Liver (tissue), 7 donors: ENCODE measurements at regions not wholly inside any gene's neighbourhood (a gene's known extent, or its start where the extent isn't known, plus 50 kb on each side); places are given as distances from the start of the nearest gene placed in this dataset.

ENCODE experiments used
- DNase-seq: peaks from one replicate; pipeline ENCODE4 v3.0.0-alpha.2; 2017; ENCODE audit warnings: low spot score
- H3K27ac ChIP-seq, 2 donors: one replicate each; pipeline ENCODE4 v1.7.0; 2013; ENCODE audit warnings: inconsistent platforms in 2 of 2, low read length in 2 of 2, control low read depth in 1 of 2, low read depth in 1 of 2, mild to moderate bottlenecking in 1 of 2
- H3K27me3 ChIP-seq, 4 donors: one replicate each; pipeline versions ENCODE4 v1.6.1 to v1.7.0; 2013; ENCODE audit warnings: low read length in 3 of 4, inconsistent platforms in 1 of 4, mild to moderate bottlenecking in 1 of 4, moderate library complexity in 1 of 4; ENCODE audit not compliant: control insufficient read depth in 4 of 4, insufficient read depth in 4 of 4
- H3K36me3 ChIP-seq, 4 donors: one replicate each; pipeline versions ENCODE4 v1.6.1 to v1.7.0; 2013; ENCODE audit warnings: low read length in 3 of 4, mild to moderate bottlenecking in 3 of 4, low read depth in 1 of 4, moderate library complexity in 1 of 4; ENCODE audit not compliant: control insufficient read depth in 4 of 4, insufficient read depth in 3 of 4
- H3K4me1 ChIP-seq, 4 donors: one replicate each; pipeline versions ENCODE4 v1.6.1 to v1.7.0; 2013; ENCODE audit warnings: low read length in 3 of 4, mild to moderate bottlenecking in 3 of 4, moderate library complexity in 1 of 4; ENCODE audit not compliant: control insufficient read depth in 4 of 4, insufficient read depth in 4 of 4
- H3K4me3 ChIP-seq, 3 donors: one replicate each; pipeline versions ENCODE4 v1.6.1 to v1.7.0; 2013; ENCODE audit warnings: low read length in 3 of 3, control low read depth in 1 of 3, low read depth in 1 of 3, mild to moderate bottlenecking in 1 of 3
- H3K9ac ChIP-seq, 2 donors: one replicate each; pipeline ENCODE4 v1.7.0; 2013; ENCODE audit warnings: low read length in 2 of 2, mild to moderate bottlenecking in 2 of 2, moderate library complexity in 2 of 2, control low read depth in 1 of 2, low read depth in 1 of 2
- H3K9me3 ChIP-seq, 4 donors: one replicate each; pipeline versions ENCODE4 v1.6.1 to v1.7.0; 2013; ENCODE audit warnings: low read length in 3 of 4; ENCODE audit not compliant: control insufficient read depth in 4 of 4
- EGR1 ChIP-seq, 2 donors: IDR thresholded peaks; 2 replicates each; pipeline ENCODE4 v1.6.1; 2016 to 2018; ENCODE audit warnings: antibody characterized with exemption in 2 of 2, low read depth in 2 of 2
- FOXA2 ChIP-seq: IDR thresholded peaks from 2 replicates; pipeline ENCODE4 v1.6.1; 2016; ENCODE audit warnings: antibody characterized with exemption
- HNF4A ChIP-seq, 2 donors: conservative IDR thresholded peaks; 2 replicates each; pipeline ENCODE4 v1.6.1; 2016; ENCODE audit warnings: antibody characterized with exemption in 2 of 2, mild to moderate bottlenecking in 2 of 2
- HNF4G ChIP-seq: IDR thresholded peaks from 2 replicates; pipeline ENCODE4 v1.6.1; 2016; ENCODE audit warnings: antibody characterized with exemption
- JUND ChIP-seq, 2 donors: IDR thresholded peaks; 2 replicates each; pipeline ENCODE4 v1.6.1; 2016; ENCODE audit warnings: antibody characterized with exemption in 2 of 2
- MAX ChIP-seq: IDR thresholded peaks from 2 replicates; pipeline ENCODE4 v1.6.1; 2016; ENCODE audit warnings: antibody characterized with exemption
- NR2F2 ChIP-seq: IDR thresholded peaks from 2 replicates; pipeline ENCODE4 v1.6.1; 2016; ENCODE audit warnings: antibody characterized with exemption
- RAD21 ChIP-seq, 2 donors: IDR thresholded peaks; 2 replicates each; pipeline ENCODE4 v1.6.1; 2016; ENCODE audit warnings: antibody characterized with exemption in 2 of 2, mild to moderate bottlenecking in 2 of 2
- RXRA ChIP-seq, 2 donors: IDR thresholded peaks; 2 replicates each; pipeline ENCODE4 v1.6.1; 2017 to 2018; ENCODE audit warnings: antibody characterized with exemption in 2 of 2, mild to moderate bottlenecking in 1 of 2
- SP1 ChIP-seq: IDR thresholded peaks from 2 replicates; pipeline ENCODE4 v1.6.1; 2018; ENCODE audit warnings: antibody characterized with exemption, mild to moderate bottlenecking
- TAF1 ChIP-seq: conservative IDR thresholded peaks from 2 replicates; pipeline ENCODE4 v1.6.1; 2016; ENCODE audit warnings: antibody characterized with exemption, mild to moderate bottlenecking
- YY1 ChIP-seq: IDR thresholded peaks from 2 replicates; pipeline ENCODE4 v1.6.1; 2016; ENCODE audit warnings: antibody characterized with exemption, mild to moderate bottlenecking
- ZBTB33 ChIP-seq: IDR thresholded peaks from 2 replicates; pipeline ENCODE4 v1.6.1; 2016; ENCODE audit warnings: antibody characterized with exemption
- WGBS: extraction: QIAGEN DNeasy Blood & Tissue Kit; methylation state at CpG from one replicate; pipeline ENCODE4 v1.1.7; 2013; 5-methylcytosine and 5-hydroxymethylcytosine counted together
- TF ChIP-seq, protein P1 (sequence below): IDR thresholded peaks from 2 replicates; pipeline ENCODE4 v1.6.1; 2016; ENCODE audit warnings: antibody characterized with exemption
- TF ChIP-seq, protein P2 (sequence below): IDR thresholded peaks from 2 replicates; pipeline ENCODE4 v1.6.1; 2016; ENCODE audit warnings: antibody characterized with exemption, mild to moderate bottlenecking
- donor health status: healthy.
- donor health status: healthy.
- donor health status: healthy.
- donor health status: healthy.

DNA sequence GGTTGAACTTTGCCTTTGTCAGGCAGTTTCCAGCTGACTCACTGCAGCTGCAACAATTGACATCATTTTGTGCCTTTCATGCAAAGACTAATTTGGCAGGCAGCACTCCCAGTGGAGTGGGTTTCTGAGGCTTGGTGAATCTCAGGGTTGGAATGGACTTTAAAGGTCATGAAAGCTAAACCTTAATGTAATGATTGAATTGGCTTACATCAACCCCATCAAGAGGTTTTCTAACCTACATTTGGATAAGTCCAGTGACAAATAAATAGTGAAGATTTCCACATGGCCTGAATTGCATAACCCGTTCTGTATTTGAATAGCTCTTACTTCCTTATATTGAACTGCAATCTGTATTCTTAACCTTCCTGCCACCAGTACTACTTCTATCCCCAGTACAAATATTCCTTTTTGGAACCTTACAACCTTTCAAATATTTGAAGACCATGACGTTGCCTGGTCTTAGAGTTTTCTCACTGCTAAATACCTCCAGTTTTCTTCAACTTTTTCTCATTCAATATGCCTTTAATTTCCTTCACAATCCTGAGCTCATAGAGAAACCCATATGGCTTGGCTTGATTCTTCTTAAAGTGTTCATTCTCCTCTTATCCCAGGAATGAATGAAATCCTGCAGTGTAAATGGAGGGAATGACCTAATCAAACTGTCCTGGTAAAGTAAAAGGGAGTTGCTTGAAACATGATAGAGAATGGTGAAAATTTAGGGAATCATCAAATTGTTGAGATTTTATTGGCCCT lies 168.1 kb upstream of the NOVA1 start:
- 26% methylated on average over 2 of the region's 2 CpGs for WGBS
- Histone ChIP-seq H3K9ac (no peak overlapping the region), H3K27ac (peak overlapping the region; percentile 6 to 62), H3K4me3 (no peak overlapping the region), H3K36me3 (no peaks in the 10 kb centered on the region), H3K9me3 (no peaks in the 10 kb centered on the region), H3K4me1 (peaks cover 0 to 8% (median 3%) of the 10 kb centered on the region in 4 donors), H3K27me3 (no peaks in the 10 kb centered on the region)
- DNase-seq: no peak
- TF ChIP-seq SP1 (peak; percentile 42), RXRA (IDR thresholded peaks at IDR 0.05) (peak in 1 of 2 donors; percentile 65), EGR1 (IDR thresholded peaks at IDR 0.05; ENCODE audit: low read depth in 2 of 2) (no peak), RAD21 (IDR thresholded peaks at IDR 0.05) (peak; percentile 14 to 15), HNF4A (conservative IDR thresholded peaks at IDR 0.05) (peak; percentile 38 to 67), FOXA2 (peak; percentile 48), JUND (IDR thresholded peaks at IDR 0.05) (peak; percentile 43 to 64), YY1 (peak; percentile 33), ZBTB33 (peak; percentile 30), TAF1 (no peak)
- TF ChIP-seq, protein P1, sequence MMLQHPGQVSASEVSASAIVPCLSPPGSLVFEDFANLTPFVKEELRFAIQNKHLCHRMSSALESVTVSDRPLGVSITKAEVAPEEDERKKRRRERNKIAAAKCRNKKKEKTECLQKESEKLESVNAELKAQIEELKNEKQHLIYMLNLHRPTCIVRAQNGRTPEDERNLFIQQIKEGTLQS: no peak

GRCh38 chr14:26766726-26767125 lies 168.9 kb upstream of the NOVA1 start:
- H3K27ac ChIP-seq: no peak overlapping the region
- H3K4me3 ChIP-seq: no peak overlapping the region
- 89% methylated on average over 1 of the region's 1 CpG for WGBS
- no peaks in the 10 kb centered on the region for H3K9me3 ChIP-seq
- no peak overlapping the region for H3K9ac ChIP-seq
- no peaks in the 10 kb centered on the region for H3K36me3 ChIP-seq
- TF ChIP-seq ZBTB33: no peak
- no peak for TF ChIP-seq EGR1 (IDR thresholded peaks at IDR 0.05; ENCODE audit: low read depth in 2 of 2)
- TF ChIP-seq RXRA (IDR thresholded peaks at IDR 0.05): no peak
- TF ChIP-seq, protein P2, sequence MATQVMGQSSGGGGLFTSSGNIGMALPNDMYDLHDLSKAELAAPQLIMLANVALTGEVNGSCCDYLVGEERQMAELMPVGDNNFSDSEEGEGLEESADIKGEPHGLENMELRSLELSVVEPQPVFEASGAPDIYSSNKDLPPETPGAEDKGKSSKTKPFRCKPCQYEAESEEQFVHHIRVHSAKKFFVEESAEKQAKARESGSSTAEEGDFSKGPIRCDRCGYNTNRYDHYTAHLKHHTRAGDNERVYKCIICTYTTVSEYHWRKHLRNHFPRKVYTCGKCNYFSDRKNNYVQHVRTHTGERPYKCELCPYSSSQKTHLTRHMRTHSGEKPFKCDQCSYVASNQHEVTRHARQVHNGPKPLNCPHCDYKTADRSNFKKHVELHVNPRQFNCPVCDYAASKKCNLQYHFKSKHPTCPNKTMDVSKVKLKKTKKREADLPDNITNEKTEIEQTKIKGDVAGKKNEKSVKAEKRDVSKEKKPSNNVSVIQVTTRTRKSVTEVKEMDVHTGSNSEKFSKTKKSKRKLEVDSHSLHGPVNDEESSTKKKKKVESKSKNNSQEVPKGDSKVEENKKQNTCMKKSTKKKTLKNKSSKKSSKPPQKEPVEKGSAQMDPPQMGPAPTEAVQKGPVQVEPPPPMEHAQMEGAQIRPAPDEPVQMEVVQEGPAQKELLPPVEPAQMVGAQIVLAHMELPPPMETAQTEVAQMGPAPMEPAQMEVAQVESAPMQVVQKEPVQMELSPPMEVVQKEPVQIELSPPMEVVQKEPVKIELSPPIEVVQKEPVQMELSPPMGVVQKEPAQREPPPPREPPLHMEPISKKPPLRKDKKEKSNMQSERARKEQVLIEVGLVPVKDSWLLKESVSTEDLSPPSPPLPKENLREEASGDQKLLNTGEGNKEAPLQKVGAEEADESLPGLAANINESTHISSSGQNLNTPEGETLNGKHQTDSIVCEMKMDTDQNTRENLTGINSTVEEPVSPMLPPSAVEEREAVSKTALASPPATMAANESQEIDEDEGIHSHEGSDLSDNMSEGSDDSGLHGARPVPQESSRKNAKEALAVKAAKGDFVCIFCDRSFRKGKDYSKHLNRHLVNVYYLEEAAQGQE: no peak
- TF ChIP-seq HNF4G: no peak
- TF ChIP-seq RAD21 (IDR thresholded peaks at IDR 0.05): no peak
- no peak for TF ChIP-seq MAX
- TF ChIP-seq NR2F2: no peak
- no peak for TF ChIP-seq TAF1
- H3K27me3 ChIP-seq: no peaks in the 10 kb centered on the region
- H3K4me1 ChIP-seq: peaks cover 0 to 8% (median 3%) of the 10 kb centered on the region in 4 donors
- no peak for DNase-seq
